ENCODE measurements at regions not wholly inside any gene's neighbourhood (a gene's known extent, or its start where the extent isn't known, plus 50 kb on each side); places are given as distances from the start of the nearest gene placed in this dataset.

- Histone ChIP-seq H3K4me1 (ENCODE audit: control insufficient read depth, extremely low read depth, insufficient read depth, low read length) (peaks cover 4% of the 10 kb centered on the region), H4K20me1 (ENCODE audit: control insufficient read depth, extremely low read depth, insufficient read depth, low read length) (no peaks in the 10 kb centered on the region), H3K79me2 (ENCODE audit: control insufficient read depth, insufficient read depth, low read length) (no peaks in the 10 kb centered on the region), H3K4me2 (ENCODE audit: extremely low read depth, insufficient read depth, low read length) (no peak overlapping the region), H3K9ac (ENCODE audit: insufficient read depth, low read length) (no peak overlapping the region), H3K9me3 (ENCODE audit: control insufficient read depth, insufficient read depth, low read depth, low read length) (no peaks in the 10 kb centered on the region), H2AFZ (ENCODE audit: low read length) (no peak overlapping the region), H3K27ac (ENCODE audit: insufficient read depth, low read length) (peak overlapping the region; percentile 3), H3K36me3 (ENCODE audit: control insufficient read depth, insufficient read depth, low read length) (no peaks in the 10 kb centered on the region), H3K27me3 (ENCODE audit: control insufficient read depth, insufficient read depth, low read length) (no peaks in the 10 kb centered on the region), H3K4me3 (replicated peaks in 1 of 4; ENCODE audit: control extremely low read depth in 1 of 4, insufficient read depth in 1 of 4, low read depth in 3 of 4, low read length in 4 of 4) (no peak overlapping the region)
- DNase-seq (ENCODE audit: low read depth in 2 of 2) = peak; percentile 67 to 80
- TF ChIP-seq EZH2 (IDR thresholded peaks at IDR 0.05; ENCODE audit: low read length, missing control alignments) (no peak), CTCF (conservative IDR thresholded peaks at IDR 0.05 in 1 of 2, IDR thresholded peaks at IDR 0.05 in 1 of 2; ENCODE audit: low read depth in 1 of 2, low read length in 2 of 2) (no peak)
Observed at GRCh38 chr2:14524041-14524802, 108.3 kb upstream of the LRATD1 start.

- Histone ChIP-seq H3K27me3 (ENCODE audit: control insufficient read depth, insufficient read depth, low read length) (no peaks in the 10 kb centered on the region), H3K4me3 (replicated peaks in 1 of 4; ENCODE audit: control extremely low read depth in 1 of 4, insufficient read depth in 1 of 4, low read depth in 3 of 4, low read length in 4 of 4) (no peak overlapping the region), H3K4me2 (ENCODE audit: extremely low read depth, insufficient read depth, low read length) (no peak overlapping the region), H3K79me2 (ENCODE audit: control insufficient read depth, insufficient read depth, low read length) (no peaks in the 10 kb centered on the region), H3K4me1 (ENCODE audit: control insufficient read depth, extremely low read depth, insufficient read depth, low read length) (peaks cover 7% of the 10 kb centered on the region), H3K27ac (ENCODE audit: insufficient read depth, low read length) (no peak overlapping the region), H4K20me1 (ENCODE audit: control insufficient read depth, extremely low read depth, insufficient read depth, low read length) (no peaks in the 10 kb centered on the region), H2AFZ (ENCODE audit: low read length) (no peak overlapping the region), H3K36me3 (ENCODE audit: control insufficient read depth, insufficient read depth, low read length) (no peaks in the 10 kb centered on the region), H3K9ac (ENCODE audit: insufficient read depth, low read length) (no peak overlapping the region), H3K9me3 (ENCODE audit: control insufficient read depth, insufficient read depth, low read depth, low read length) (no peaks in the 10 kb centered on the region)
- no peak for TF ChIP-seq CTCF (conservative IDR thresholded peaks at IDR 0.05 in 1 of 2, IDR thresholded peaks at IDR 0.05 in 1 of 2; ENCODE audit: low read depth in 1 of 2, low read length in 2 of 2)
- TF ChIP-seq EZH2 (IDR thresholded peaks at IDR 0.05; ENCODE audit: low read length, missing control alignments) = no peak
- peak in 1 of 2 donors; percentile 57 for DNase-seq (ENCODE audit: low read depth in 2 of 2)
Observed at GRCh38 chr2:14524803-14525080, 107.8 kb upstream of the LRATD1 start.

GRCh38 chr2:14530506-14530905 is 102.0 kb upstream of the LRATD1 start:
- Histone ChIP-seq H4K20me1 (ENCODE audit: control insufficient read depth, extremely low read depth, insufficient read depth, low read length) (no peaks in the 10 kb centered on the region), H3K4me1 (ENCODE audit: control insufficient read depth, extremely low read depth, insufficient read depth, low read length) (peaks cover 3% of the 10 kb centered on the region), H2AFZ (ENCODE audit: low read length) (no peak overlapping the region), H3K36me3 (ENCODE audit: control insufficient read depth, insufficient read depth, low read length) (no peaks in the 10 kb centered on the region), H3K4me2 (ENCODE audit: extremely low read depth, insufficient read depth, low read length) (no peak overlapping the region), H3K27ac (ENCODE audit: insufficient read depth, low read length) (peak overlapping the region; percentile 2), H3K9ac (ENCODE audit: insufficient read depth, low read length) (no peak overlapping the region), H3K27me3 (ENCODE audit: control insufficient read depth, insufficient read depth, low read length) (no peaks in the 10 kb centered on the region), H3K4me3 (replicated peaks in 1 of 4; ENCODE audit: control extremely low read depth in 1 of 4, insufficient read depth in 1 of 4, low read depth in 3 of 4, low read length in 4 of 4) (no peak overlapping the region), H3K79me2 (ENCODE audit: control insufficient read depth, insufficient read depth, low read length) (no peaks in the 10 kb centered on the region), H3K9me3 (ENCODE audit: control insufficient read depth, insufficient read depth, low read depth, low read length) (no peaks in the 10 kb centered on the region)
- no peak for TF ChIP-seq EZH2 (IDR thresholded peaks at IDR 0.05; ENCODE audit: low read length, missing control alignments)
- TF ChIP-seq CTCF (conservative IDR thresholded peaks at IDR 0.05 in 1 of 2, IDR thresholded peaks at IDR 0.05 in 1 of 2; ENCODE audit: low read depth in 1 of 2, low read length in 2 of 2) = no peak
- peak; percentile 38 to 49 for DNase-seq (ENCODE audit: low read depth in 2 of 2)
